HG03565 (cell line): ENCODE measurements at regions not wholly inside any gene's neighbourhood (a gene's known extent, or its start where the extent isn't known, plus 50 kb on each side); places are given as distances from the start of the nearest gene placed in this dataset.

ENCODE experiments used
- ATAC-seq: cut with Tn5 transposase; IDR thresholded peaks from one replicate; pipeline ENCODE4 v1.9.1; 2021; ENCODE audit warnings: mild to moderate bottlenecking, moderate library complexity; ENCODE audit not compliant: unreplicated experiment

- no peak for ATAC-seq
Observed at GRCh38 chr5:166165596-166165995, 2125.8 kb upstream of the WWC1 start.

- no peak for ATAC-seq
Observed at GRCh38 chr5:166166071-166166470, 2125.4 kb upstream of the WWC1 start.

GRCh38 chr5:166172597-166172996 lies 2118.8 kb upstream of the WWC1 start:
- no peak for ATAC-seq

GRCh38 chr5:166178411-166179080 lies 2112.9 kb upstream of the WWC1 start:
- ATAC-seq: no peak

GRCh38 chr5:166185185-166185584 lies 2106.3 kb upstream of the WWC1 start:
- no peak for ATAC-seq

GRCh38 chr5:166188501-166189325 lies 2102.7 kb upstream of the WWC1 start:
- no peak for ATAC-seq

- no peak for ATAC-seq
Observed at GRCh38 chr5:166192696-166193095, 2098.7 kb upstream of the WWC1 start.

GRCh38 chr5:166195981-166196380 lies 2095.5 kb upstream of the WWC1 start:
- no peak for ATAC-seq

GRCh38 chr5:166200532-166200931 lies 2090.9 kb upstream of the WWC1 start:
- ATAC-seq: no peak

GRCh38 chr5:166211640-166212039 lies 2079.8 kb upstream of the WWC1 start:
- ATAC-seq: no peak

GRCh38 chr5:166236327-166236726 lies 2055.1 kb upstream of the WWC1 start:
- ATAC-seq: no peak

GRCh38 chr5:166240705-166241104 lies 2050.7 kb upstream of the WWC1 start:
- ATAC-seq: no peak

GRCh38 chr5:166245556-166245955 lies 2045.9 kb upstream of the WWC1 start:
- no peak for ATAC-seq

GRCh38 chr5:166251786-166252185 lies 2039.7 kb upstream of the WWC1 start:
- no peak for ATAC-seq

- no peak for ATAC-seq
Observed at GRCh38 chr5:166257661-166258060, 2033.8 kb upstream of the WWC1 start.

- no peak for ATAC-seq
Observed at GRCh38 chr5:166262395-166262794, 2029.0 kb upstream of the WWC1 start.

GRCh38 chr5:166267907-166268306 lies 2023.5 kb upstream of the WWC1 start:
- no peak for ATAC-seq

GRCh38 chr5:166270712-166271111 lies 2020.7 kb upstream of the WWC1 start:
- ATAC-seq: no peak

GRCh38 chr5:166276006-166276405 lies 2015.4 kb upstream of the WWC1 start:
- ATAC-seq: no peak

GRCh38 chr5:166279828-166280227 lies 2011.6 kb upstream of the WWC1 start:
- no peak for ATAC-seq

GRCh38 chr5:166281433-166281832 lies 2010.0 kb upstream of the WWC1 start:
- no peak for ATAC-seq

GRCh38 chr5:166282939-166283338 lies 2008.5 kb upstream of the WWC1 start:
- ATAC-seq: no peak
